ENCODE measurements at regions not wholly inside any gene's neighbourhood (a gene's known extent, or its start where the extent isn't known, plus 50 kb on each side); places are given as distances from the start of the nearest gene placed in this dataset.

DNA sequence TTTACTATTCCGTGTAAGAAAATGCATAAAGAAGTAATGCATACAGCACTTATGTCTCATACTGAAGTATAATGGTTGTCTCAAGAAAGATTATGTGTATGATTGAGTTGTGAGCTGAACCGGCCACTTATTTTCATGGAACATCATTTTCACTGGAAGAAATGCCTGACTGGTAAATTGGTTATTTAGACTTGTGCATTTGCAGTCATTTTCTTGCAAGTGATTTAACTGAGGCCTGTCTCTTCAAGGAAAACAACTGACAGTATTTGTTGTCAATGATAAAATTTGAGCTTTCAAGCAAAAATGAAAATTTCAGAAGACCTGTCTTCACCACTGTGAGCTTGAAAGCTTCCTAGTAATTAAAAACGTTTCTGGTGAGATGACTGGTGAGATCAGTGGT lies 62.7 kb upstream of the RPS6KA3 start:
- H3K27ac Mint-ChIP-seq = no peak overlapping the region
- no peaks in the 10 kb centered on the region for H3K9me3 Mint-ChIP-seq

More for the DNA sequence above, 62.7 kb upstream of the RPS6KA3 start:
- Mint-ChIP-seq H3K4me3 (no peak overlapping the region), H3K27me3 (ENCODE audit: low read depth) (peaks cover 86% of the 10 kb centered on the region), H3K4me1 (peaks cover 8% of the 10 kb centered on the region), H3K36me3 (no peaks in the 10 kb centered on the region)
- no peak for TF ChIP-seq NR2C2 (CRISPR knock-in tag; IDR thresholded peaks at IDR 0.05)
- TF ChIP-seq ZNF416 (CRISPR knock-in tag; IDR thresholded peaks at IDR 0.05) = no peak
- TF ChIP-seq, protein P1, sequence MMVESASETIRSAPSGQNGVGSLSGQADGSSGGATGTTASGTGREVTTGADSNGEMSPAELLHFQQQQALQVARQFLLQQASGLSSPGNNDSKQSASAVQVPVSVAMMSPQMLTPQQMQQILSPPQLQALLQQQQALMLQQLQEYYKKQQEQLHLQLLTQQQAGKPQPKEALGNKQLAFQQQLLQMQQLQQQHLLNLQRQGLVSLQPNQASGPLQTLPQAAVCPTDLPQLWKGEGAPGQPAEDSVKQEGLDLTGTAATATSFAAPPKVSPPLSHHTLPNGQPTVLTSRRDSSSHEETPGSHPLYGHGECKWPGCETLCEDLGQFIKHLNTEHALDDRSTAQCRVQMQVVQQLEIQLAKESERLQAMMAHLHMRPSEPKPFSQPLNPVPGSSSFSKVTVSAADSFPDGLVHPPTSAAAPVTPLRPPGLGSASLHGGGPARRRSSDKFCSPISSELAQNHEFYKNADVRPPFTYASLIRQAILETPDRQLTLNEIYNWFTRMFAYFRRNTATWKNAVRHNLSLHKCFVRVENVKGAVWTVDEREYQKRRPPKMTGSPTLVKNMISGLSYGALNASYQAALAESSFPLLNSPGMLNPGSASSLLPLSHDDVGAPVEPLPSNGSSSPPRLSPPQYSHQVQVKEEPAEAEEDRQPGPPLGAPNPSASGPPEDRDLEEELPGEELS (CRISPR knock-in tag; IDR thresholded peaks at IDR 0.05) = no peak
- TF ChIP-seq, protein P2, sequence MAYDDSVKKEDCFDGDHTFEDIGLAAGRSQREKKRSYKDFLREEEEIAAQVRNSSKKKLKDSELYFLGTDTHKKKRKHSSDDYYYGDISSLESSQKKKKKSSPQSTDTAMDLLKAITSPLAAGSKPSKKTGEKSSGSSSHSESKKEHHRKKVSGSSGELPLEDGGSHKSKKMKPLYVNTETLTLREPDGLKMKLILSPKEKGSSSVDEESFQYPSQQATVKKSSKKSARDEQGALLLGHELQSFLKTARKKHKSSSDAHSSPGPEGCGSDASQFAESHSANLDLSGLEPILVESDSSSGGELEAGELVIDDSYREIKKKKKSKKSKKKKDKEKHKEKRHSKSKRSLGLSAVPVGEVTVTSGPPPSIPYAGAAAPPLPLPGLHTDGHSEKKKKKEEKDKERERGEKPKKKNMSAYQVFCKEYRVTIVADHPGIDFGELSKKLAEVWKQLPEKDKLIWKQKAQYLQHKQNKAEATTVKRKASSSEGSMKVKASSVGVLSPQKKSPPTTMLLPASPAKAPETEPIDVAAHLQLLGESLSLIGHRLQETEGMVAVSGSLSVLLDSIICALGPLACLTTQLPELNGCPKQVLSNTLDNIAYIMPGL (CRISPR knock-in tag; IDR thresholded peaks at IDR 0.05) = no peak
- no peak for TF ChIP-seq RELA (CRISPR knock-in tag; IDR thresholded peaks at IDR 0.05; ENCODE audit: borderline replicate concordance)
- no peak for TF ChIP-seq HMGA2 (CRISPR knock-in tag; IDR thresholded peaks at IDR 0.05)
- TF ChIP-seq, protein P3, sequence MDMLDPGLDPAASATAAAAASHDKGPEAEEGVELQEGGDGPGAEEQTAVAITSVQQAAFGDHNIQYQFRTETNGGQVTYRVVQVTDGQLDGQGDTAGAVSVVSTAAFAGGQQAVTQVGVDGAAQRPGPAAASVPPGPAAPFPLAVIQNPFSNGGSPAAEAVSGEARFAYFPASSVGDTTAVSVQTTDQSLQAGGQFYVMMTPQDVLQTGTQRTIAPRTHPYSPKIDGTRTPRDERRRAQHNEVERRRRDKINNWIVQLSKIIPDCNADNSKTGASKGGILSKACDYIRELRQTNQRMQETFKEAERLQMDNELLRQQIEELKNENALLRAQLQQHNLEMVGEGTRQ (CRISPR knock-in tag; IDR thresholded peaks at IDR 0.05) = no peak
- TF ChIP-seq, protein P4, sequence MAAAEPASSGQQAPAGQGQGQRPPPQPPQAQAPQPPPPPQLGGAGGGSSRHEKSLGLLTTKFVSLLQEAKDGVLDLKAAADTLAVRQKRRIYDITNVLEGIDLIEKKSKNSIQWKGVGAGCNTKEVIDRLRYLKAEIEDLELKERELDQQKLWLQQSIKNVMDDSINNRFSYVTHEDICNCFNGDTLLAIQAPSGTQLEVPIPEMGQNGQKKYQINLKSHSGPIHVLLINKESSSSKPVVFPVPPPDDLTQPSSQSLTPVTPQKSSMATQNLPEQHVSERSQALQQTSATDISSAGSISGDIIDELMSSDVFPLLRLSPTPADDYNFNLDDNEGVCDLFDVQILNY (CRISPR knock-in tag; IDR thresholded peaks at IDR 0.05) = no peak
- no peak for TF ChIP-seq GABPB1 (CRISPR knock-in tag; IDR thresholded peaks at IDR 0.05)
- TF ChIP-seq ZNF396 (CRISPR knock-in tag; IDR thresholded peaks at IDR 0.05; ENCODE audit: borderline replicate concordance) = no peak
- TF ChIP-seq TEAD4 (CRISPR knock-in tag; IDR thresholded peaks at IDR 0.05) = no peak
- no peak for TF ChIP-seq AR (CRISPR knock-in tag; IDR thresholded peaks at IDR 0.05)
- no peak for TF ChIP-seq ETV6 (CRISPR knock-in tag; IDR thresholded peaks at IDR 0.05)
- TF ChIP-seq CREB1 (CRISPR knock-in tag; IDR thresholded peaks at IDR 0.05) = no peak
- TF ChIP-seq ATF3 (CRISPR knock-in tag; conservative IDR thresholded peaks at IDR 0.05) = no peak
- no peak for TF ChIP-seq MYBL2 (CRISPR knock-in tag; IDR thresholded peaks at IDR 0.05)
- TF ChIP-seq CREM (CRISPR knock-in tag; IDR thresholded peaks at IDR 0.05) = no peak
- TF ChIP-seq NFYB (CRISPR knock-in tag; conservative IDR thresholded peaks at IDR 0.05; ENCODE audit: low read depth) = no peak
- TF ChIP-seq AFF4 (CRISPR knock-in tag; IDR thresholded peaks at IDR 0.05; ENCODE audit: borderline replicate concordance) = no peak
- POLR2A ChIA-PET = no interaction called here
- CTCF ChIA-PET = no interaction called here
- no peak for ATAC-seq
- no peak for DNase-seq (ENCODE audit: low spot score)

Data from WTC11 (cell line).